ENCODE measurements at regions not wholly inside any gene's neighbourhood (a gene's known extent, or its start where the extent isn't known, plus 50 kb on each side); places are given as distances from the start of the nearest gene placed in this dataset.

DNA sequence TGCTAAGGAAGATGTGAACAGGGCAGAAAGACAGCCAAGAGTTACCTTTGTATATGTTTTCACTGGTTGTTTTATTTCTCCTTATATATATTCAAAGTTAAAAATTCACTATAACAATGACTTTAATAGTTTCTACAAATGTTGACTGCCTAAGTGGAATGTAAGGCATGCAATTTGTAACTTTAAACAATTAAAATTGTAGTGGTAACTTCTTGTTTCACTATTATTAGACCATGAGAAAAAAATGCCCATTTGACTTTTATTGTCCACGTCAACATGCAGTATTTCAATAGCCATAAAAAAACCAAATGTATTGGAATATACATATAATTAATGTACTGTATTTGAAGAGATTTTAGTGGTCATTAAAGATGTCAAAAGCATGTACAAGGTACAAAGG, 340.7 kb upstream of the CBLB start:
- TF ChIP-seq, protein P1, sequence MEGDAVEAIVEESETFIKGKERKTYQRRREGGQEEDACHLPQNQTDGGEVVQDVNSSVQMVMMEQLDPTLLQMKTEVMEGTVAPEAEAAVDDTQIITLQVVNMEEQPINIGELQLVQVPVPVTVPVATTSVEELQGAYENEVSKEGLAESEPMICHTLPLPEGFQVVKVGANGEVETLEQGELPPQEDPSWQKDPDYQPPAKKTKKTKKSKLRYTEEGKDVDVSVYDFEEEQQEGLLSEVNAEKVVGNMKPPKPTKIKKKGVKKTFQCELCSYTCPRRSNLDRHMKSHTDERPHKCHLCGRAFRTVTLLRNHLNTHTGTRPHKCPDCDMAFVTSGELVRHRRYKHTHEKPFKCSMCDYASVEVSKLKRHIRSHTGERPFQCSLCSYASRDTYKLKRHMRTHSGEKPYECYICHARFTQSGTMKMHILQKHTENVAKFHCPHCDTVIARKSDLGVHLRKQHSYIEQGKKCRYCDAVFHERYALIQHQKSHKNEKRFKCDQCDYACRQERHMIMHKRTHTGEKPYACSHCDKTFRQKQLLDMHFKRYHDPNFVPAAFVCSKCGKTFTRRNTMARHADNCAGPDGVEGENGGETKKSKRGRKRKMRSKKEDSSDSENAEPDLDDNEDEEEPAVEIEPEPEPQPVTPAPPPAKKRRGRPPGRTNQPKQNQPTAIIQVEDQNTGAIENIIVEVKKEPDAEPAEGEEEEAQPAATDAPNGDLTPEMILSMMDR (IDR thresholded peaks at IDR 0.05; ENCODE audit: insufficient read depth, low read length) = no peak
- TF ChIP-seq SPI1 (IDR thresholded peaks at IDR 0.05; ENCODE audit: borderline replicate concordance, low read depth) = no peak

Data from HL-60 (cell line).